Epithelial cell of esophagus (primary cell): ENCODE measurements at regions not wholly inside any gene's neighbourhood (a gene's known extent, or its start where the extent isn't known, plus 50 kb on each side); places are given as distances from the start of the nearest gene placed in this dataset.

ENCODE experiments used
- DNase-seq: peaks from one replicate; pipeline ENCODE4 v3.0.0; 2010; ENCODE audit warnings: low read depth
- H3K4me3 ChIP-seq: 2 replicates; pipeline ENCODE4 v1.5.1; 2011; ENCODE audit warnings: mild to moderate bottlenecking, low read length, control low read depth
- CTCF ChIP-seq: IDR thresholded peaks from 2 replicates; pipeline ENCODE4 v1.5.1; 2011; ENCODE audit warnings: low read depth, mild to moderate bottlenecking, low read length, control low read depth, inconsistent platforms; ENCODE audit not compliant: insufficient read depth; ENCODE audit errors: missing control alignments

GRCh38 chr2:176780348-176780747, 432.2 kb upstream of the HNRNPA3 start:
- no peak for TF ChIP-seq CTCF
- DNase-seq: no peak
- no peak overlapping the region for H3K4me3 ChIP-seq

- no peak for TF ChIP-seq CTCF
- DNase-seq: no peak
- H3K4me3 ChIP-seq: no peak overlapping the region
Measured at GRCh38 chr2:176781570-176782217, 430.9 kb upstream of the HNRNPA3 start.

GRCh38 chr2:176784633-176785200, 427.9 kb upstream of the HNRNPA3 start:
- no peak for TF ChIP-seq CTCF
- no peak overlapping the region for H3K4me3 ChIP-seq
- DNase-seq: no peak

GRCh38 chr2:176789751-176790150, 422.8 kb upstream of the HNRNPA3 start:
- no peak overlapping the region for H3K4me3 ChIP-seq
- TF ChIP-seq CTCF: no peak
- no peak for DNase-seq

GRCh38 chr2:176790468-176790867, 422.1 kb upstream of the HNRNPA3 start:
- no peak for TF ChIP-seq CTCF
- H3K4me3 ChIP-seq: no peak overlapping the region
- no peak for DNase-seq

- DNase-seq: no peak
- H3K4me3 ChIP-seq: no peak overlapping the region
- TF ChIP-seq CTCF: no peak
Measured at GRCh38 chr2:176793792-176794191, 418.8 kb upstream of the HNRNPA3 start.

GRCh38 chr2:176794392-176794791, 418.2 kb upstream of the HNRNPA3 start:
- H3K4me3 ChIP-seq: no peak overlapping the region
- TF ChIP-seq CTCF: no peak
- no peak for DNase-seq
